GM20431 (cell line): ENCODE measurements at regions not wholly inside any gene's neighbourhood (a gene's known extent, or its start where the extent isn't known, plus 50 kb on each side); places are given as distances from the start of the nearest gene placed in this dataset.

ENCODE experiments used
- in situ Hi-C: fragments of 300-500 bp; cut with MseI, MboI; formaldehyde crosslinking; loops from one replicate; pipeline ENCODE4 v1.15.0; 2020; ENCODE audit warnings: low sequenced_read_pairs; ENCODE audit not compliant: unreplicated experiment

GRCh38 chr4:20393486-20394100, 141.9 kb downstream of the SLIT2 start:
- in situ Hi-C loops, result no loop called here

DNA sequence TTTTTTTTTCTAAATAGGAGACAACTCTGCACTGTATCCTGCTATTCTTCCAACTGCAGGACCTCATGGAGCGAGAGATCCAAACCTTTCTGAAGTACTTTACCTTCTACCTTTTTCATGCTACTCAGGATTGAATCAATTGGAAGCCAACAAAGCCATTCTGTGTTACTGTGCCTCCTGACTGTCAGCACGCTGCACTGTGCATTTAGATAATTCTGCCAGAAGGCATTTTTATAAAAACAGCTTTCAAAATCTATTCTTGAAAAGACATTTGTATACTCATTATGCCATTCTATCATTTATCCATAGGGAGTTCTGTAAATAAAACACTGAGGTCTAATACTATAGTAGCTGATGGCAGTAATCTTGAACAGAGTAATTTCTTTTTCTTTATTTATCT, 142.8 kb downstream of the SLIT2 start:
- in situ Hi-C loops, result no loop called here

DNA sequence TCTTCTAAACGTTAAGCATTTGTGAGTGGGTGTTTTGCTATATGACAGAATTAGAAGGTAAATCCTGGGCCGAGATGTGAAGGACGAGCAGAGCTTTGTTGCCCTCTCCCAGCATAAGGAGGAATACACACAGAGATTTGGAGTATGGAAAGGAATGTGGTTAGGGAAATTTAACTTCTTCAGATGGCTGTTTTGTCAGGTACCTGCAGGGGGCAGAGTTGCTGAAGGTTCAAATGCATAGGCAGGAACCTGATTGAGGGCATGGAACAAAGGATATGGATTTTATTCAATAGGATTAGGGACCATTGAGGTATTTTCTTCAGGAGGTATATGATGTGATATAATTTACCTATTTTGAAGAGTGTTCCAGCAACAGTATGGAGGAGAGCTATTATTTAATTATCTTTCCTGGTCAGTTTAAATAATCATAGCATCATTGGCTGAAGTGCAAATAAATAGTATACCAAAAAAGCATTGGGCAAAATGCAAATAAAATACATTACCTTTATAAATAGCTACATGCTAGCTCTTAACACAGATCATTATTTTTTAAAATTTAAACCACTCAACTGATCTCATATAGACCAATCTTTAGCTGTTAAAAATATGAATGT, 143.6 kb downstream of the SLIT2 start:
- in situ Hi-C loops, result no loop called here

DNA sequence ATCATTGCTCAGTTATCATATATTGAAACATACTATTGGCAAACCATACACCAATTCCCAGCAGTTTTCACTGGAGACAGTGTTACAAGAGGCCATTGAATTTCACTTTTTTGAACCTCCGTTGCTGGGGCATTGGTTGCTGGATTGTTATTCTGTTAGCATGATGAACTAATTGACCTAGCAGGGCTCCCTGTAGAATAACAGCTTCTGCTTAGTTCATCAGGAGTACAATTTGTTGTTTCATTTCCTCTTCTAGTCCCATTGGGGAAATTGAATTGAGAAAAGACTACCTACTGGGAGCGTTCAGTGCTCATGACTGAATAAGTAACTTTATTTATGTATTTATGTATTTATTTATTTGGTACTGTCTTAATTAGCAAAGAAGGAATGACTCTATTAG, 151.6 kb downstream of the SLIT2 start:
- in situ Hi-C loops, result no loop called here

DNA sequence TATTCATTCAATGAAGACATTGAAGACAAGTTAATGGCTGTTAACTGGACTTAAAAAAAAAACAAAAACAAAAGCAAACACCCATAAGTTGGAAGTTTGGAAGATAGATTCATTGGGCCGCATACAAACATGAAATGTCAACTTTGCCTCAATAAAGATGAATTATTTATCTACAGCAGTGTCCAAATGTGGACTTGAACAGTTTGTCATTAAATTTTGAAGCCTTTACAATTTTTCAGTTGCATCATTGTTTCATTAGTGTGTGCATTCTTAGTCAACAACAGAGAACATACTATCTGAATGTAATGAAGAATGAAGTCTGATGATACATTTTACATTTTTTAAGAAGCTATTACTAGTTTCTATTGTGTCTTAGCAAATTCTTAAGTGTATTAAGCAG, 152.1 kb downstream of the SLIT2 start:
- in situ Hi-C loops, result no loop called here

GRCh38 chr4:20408611-20409010, 156.9 kb downstream of the SLIT2 start:
- in situ Hi-C loops, result no loop called here

GRCh38 chr4:20412072-20412471, 160.4 kb downstream of the SLIT2 start:
- in situ Hi-C loops, result no loop called here

GRCh38 chr4:20416800-20417199, 165.1 kb downstream of the SLIT2 start:
- in situ Hi-C loops, result no loop called here

DNA sequence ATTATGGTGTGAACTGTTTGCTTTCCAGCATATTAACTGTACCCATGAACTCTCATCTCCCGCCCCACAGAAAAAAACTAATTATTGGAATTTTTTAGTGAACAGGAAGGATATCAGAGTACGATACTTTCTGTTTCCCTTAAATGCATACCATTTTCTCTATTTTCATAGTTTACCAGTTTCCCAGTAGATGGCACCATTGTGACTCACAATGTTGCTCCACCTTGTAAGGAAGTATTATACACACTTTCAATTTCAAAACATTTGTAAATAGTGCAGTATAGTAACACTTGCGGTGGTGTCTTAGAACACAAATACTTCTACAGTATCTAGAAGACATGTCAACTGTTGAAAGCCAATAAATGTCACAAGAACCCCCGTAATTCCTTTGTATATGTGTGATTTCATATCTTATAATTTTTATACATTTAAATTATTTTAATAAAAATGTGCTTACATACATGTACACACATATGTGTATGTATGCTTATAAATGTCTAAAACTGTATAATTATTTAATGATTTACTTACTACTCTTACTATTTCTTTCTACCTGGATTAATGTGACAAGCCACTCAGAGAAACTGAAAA, 167.3 kb downstream of the SLIT2 start:
- in situ Hi-C loops, result no loop called here

DNA sequence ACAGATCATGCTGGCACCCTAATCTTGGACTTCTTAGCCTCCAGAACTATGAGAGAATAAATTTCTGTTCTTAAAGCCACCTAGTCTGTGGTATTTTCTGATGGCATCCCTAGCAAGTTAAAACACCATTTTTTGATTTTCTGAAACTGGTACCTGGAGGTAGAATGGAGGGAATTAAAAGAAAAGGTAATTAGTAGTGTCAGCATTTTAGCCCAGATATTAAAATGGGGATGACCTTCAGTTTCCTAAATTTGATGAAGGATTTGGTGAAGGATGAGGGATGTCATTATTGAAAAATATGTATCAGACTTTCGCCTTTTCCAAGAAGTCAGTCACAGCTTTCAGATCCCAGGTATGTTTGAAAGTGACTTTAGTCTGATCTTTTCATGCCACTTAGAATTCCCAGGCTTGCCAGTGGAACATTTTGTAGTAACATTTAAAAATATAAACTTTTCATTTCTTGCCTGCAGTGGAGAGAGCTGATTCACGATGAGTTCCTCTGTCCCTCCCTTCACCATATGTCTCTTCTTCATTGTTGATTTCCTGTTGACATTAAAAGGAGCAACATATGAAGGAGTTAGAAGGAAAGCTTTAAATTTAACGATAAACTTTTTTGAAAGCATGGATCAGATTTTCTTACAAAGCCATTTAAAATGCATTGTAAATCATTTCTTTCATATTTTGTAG, 169.4 kb downstream of the SLIT2 start:
- in situ Hi-C loops, result no loop called here

DNA sequence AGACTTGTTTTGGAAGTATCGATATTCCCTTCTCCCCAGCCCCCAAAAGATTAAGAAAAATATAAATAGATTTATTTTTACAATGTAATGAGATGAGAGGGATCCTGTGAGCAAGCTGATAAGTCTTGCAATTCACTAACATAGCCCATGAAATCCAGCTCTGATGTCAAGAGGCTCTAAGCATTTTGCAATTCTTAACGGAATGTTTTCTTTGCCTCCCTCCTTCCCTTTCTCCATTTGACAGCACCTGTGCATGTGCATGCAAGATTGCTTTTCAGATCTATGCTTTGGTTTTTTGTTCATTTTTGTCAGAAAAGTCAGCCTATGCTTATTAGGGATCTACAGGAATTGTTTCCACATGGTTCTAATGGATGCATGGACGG, 169.9 kb downstream of the SLIT2 start:
- in situ Hi-C loops, result no loop called here

DNA sequence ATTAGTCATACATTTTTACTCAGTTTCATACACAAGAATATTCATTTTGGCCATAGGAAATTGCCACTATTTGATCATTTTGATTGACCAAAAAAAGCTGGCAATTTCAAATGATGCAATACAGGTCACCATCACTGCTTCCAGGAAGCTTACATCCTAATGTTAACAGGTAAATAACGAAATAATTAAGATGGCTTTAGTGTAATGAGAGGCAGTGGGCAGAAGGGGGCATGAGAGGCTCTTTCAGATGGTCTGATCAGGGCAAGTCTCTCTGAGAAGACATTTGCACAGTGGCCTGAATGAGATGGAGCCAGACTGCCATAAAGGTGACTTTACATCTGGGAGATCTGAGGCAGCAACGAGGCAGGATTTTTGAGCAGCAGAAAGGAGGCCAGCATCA, 170.7 kb downstream of the SLIT2 start:
- in situ Hi-C loops, result no loop called here

DNA sequence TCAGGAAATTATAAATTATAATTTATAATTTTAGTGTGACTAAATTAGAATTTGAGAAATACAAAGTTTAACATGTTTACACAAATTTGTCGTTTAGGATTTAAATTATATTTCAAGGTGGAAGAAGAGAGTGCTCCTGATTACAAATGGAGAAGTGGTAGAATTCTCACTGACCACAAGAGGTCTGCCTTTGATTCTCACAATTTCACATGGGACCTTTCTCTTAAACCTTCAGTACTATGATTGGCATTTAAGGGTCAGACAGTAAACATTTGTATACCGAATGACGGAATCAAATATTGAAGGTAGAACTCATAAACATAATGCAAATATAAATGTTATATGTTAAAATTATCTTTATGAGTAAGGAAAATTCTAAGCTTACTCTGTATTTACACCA, 171.7 kb downstream of the SLIT2 start:
- in situ Hi-C loops, result no loop called here

DNA sequence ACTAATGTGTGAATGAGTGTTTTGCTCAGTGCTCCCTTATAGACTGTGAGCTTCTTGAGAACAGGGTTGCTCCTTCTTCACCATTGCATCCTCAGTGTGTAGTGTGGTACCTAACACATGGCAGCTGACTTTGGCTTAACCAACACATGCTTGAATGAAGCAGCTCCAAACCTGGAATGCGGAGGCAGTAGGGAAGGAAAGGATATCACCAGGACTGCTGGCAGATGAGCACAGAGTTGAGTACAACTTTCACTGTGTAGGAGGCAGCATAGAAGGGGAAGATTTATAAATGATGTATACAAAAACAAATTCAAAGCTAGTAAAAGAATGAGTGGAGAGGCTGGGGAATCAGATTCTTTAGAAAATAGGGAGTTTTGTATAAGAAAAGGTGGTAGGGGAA, 174.3 kb downstream of the SLIT2 start:
- in situ Hi-C loops, result loop anchor here (25.0 kb wide), 1 partner anchor 261 kb away; no protein-coding TSS in a partner anchor

- in situ Hi-C loops, result loop anchor here (25.0 kb wide), 1 partner anchor 259 kb away; no protein-coding TSS in a partner anchor
Observed at GRCh38 chr4:20428436-20429160, 176.9 kb downstream of the SLIT2 start.

GRCh38 chr4:20430259-20430941, 178.7 kb downstream of the SLIT2 start:
- in situ Hi-C loops, result loop anchor here (25.0 kb wide), 1 partner anchor 257 kb away; no protein-coding TSS in a partner anchor

GRCh38 chr4:20431543-20431951, 179.8 kb downstream of the SLIT2 start:
- in situ Hi-C loops, result loop anchor here (25.0 kb wide), 1 partner anchor 256 kb away; no protein-coding TSS in a partner anchor

- in situ Hi-C loops, result loop anchor here (25.0 kb wide), 1 partner anchor 255 kb away; no protein-coding TSS in a partner anchor
Observed at GRCh38 chr4:20432088-20432487, 180.4 kb downstream of the SLIT2 start.

GRCh38 chr4:20433097-20433705, 181.5 kb downstream of the SLIT2 start:
- in situ Hi-C loops, result loop anchor here (25.0 kb wide), 1 partner anchor 254 kb away; no protein-coding TSS in a partner anchor
